H9 (cell line): ENCODE measurements at regions not wholly inside any gene's neighbourhood (a gene's known extent, or its start where the extent isn't known, plus 50 kb on each side); places are given as distances from the start of the nearest gene placed in this dataset.

Experiments
- DNase-seq: peaks from one replicate; pipeline ENCODE4 v3.0.0-alpha.2; 2017
- H2AFZ ChIP-seq: one replicate; pipeline ENCODE4 v1.6.1; 2013; ENCODE audit warnings: mild to moderate bottlenecking, low read length, control low read depth, moderate library complexity
- H2AK5ac ChIP-seq: 2 replicates; pipeline ENCODE4 v1.6.1; 2013; ENCODE audit warnings: low read length, control low read depth, mixed read lengths; ENCODE audit not compliant: insufficient read length
- H2BK120ac ChIP-seq: one replicate; pipeline ENCODE4 v1.6.1; 2013; ENCODE audit warnings: low read depth, mild to moderate bottlenecking, low read length, control low read depth, inconsistent platforms; ENCODE audit not compliant: poor library complexity, severe bottlenecking
- H2BK12ac ChIP-seq: 2 replicates; pipeline ENCODE4 v1.6.1; 2013; ENCODE audit warnings: low read length, control low read depth, mixed read lengths, low read depth; ENCODE audit not compliant: insufficient read length
- H2BK15ac ChIP-seq: 2 replicates; pipeline ENCODE4 v1.6.1; 2013; ENCODE audit warnings: low read depth, low read length, control low read depth
- H2BK20ac ChIP-seq: one replicate; pipeline ENCODE4 v1.6.1; 2013; ENCODE audit warnings: low read depth, mild to moderate bottlenecking, low read length, control low read depth, inconsistent platforms; ENCODE audit not compliant: poor library complexity, severe bottlenecking
- H2BK5ac ChIP-seq: 2 replicates; pipeline ENCODE4 v1.6.1; 2013; ENCODE audit warnings: low read length, control low read depth, mixed read lengths; ENCODE audit not compliant: insufficient read length
- H3K14ac ChIP-seq: 2 replicates; pipeline ENCODE4 v1.6.1; 2013; ENCODE audit warnings: low read length, control low read depth; ENCODE audit not compliant: insufficient read depth
- H3K18ac ChIP-seq: 2 replicates; pipeline ENCODE4 v1.6.1; 2013; ENCODE audit warnings: low read depth, mild to moderate bottlenecking, mixed read lengths, low read length, control low read depth; ENCODE audit not compliant: insufficient read length
- H3K23ac ChIP-seq: 2 replicates; pipeline ENCODE4 v1.6.1; 2013; ENCODE audit warnings: low read length, control low read depth, mixed read lengths, low read depth; ENCODE audit not compliant: insufficient read length
- H3K23me2 ChIP-seq: 2 replicates; pipeline ENCODE4 v1.6.1; 2013; ENCODE audit warnings: low read depth, mild to moderate bottlenecking, mixed read lengths, low read length, control low read depth; ENCODE audit not compliant: insufficient read length, poor library complexity, severe bottlenecking
- H3K27ac ChIP-seq: 2 replicates; pipeline ENCODE4 v1.5.1; 2013; ENCODE audit warnings: low read length, control low read depth, mixed read lengths, low read depth; ENCODE audit not compliant: insufficient read length
- H3K27me3 ChIP-seq: 2 replicates; pipeline ENCODE4 v1.6.1; 2013; ENCODE audit warnings: low read length, control low read depth, inconsistent platforms; ENCODE audit not compliant: insufficient read depth
- H3K4ac ChIP-seq: 2 replicates; pipeline ENCODE4 v1.6.1; 2013; ENCODE audit warnings: low read depth, mild to moderate bottlenecking, control low read depth, inconsistent platforms, low read length, moderate library complexity
- H3K4me1 ChIP-seq: 2 replicates; pipeline ENCODE4 v1.6.1; 2013; ENCODE audit warnings: low read length, control low read depth, inconsistent platforms; ENCODE audit not compliant: insufficient read depth
- H3K4me2 ChIP-seq: 2 replicates; pipeline ENCODE4 v1.6.1; 2013; ENCODE audit warnings: low read length, control low read depth, mixed read lengths; ENCODE audit not compliant: insufficient read length, insufficient read depth
- H3K56ac ChIP-seq: 2 replicates; pipeline ENCODE4 v1.6.1; 2013; ENCODE audit warnings: low read depth, mild to moderate bottlenecking, mixed read lengths, low read length, control low read depth; ENCODE audit not compliant: insufficient read length
- H3K79me1 ChIP-seq: 2 replicates; pipeline ENCODE4 v1.6.1; 2013; ENCODE audit warnings: low read depth, mild to moderate bottlenecking, moderate library complexity, low read length, control low read depth, inconsistent platforms; ENCODE audit not compliant: insufficient read depth, poor library complexity, severe bottlenecking
- H3K79me2 ChIP-seq: 2 replicates; pipeline ENCODE4 v1.6.1; 2013; ENCODE audit warnings: low read length, control low read depth, inconsistent platforms; ENCODE audit not compliant: insufficient read depth
- H3K9ac ChIP-seq: 2 replicates; pipeline ENCODE4 v1.6.1; 2013; ENCODE audit warnings: low read length, control low read depth, mixed read lengths; ENCODE audit not compliant: insufficient read length; ENCODE audit errors: extremely low read depth
- H3K9me3 ChIP-seq: one replicate; pipeline ENCODE4 v1.6.1; 2013; ENCODE audit warnings: low read depth, low read length, inconsistent platforms; ENCODE audit not compliant: control insufficient read depth
- H3T11ph ChIP-seq: one replicate; pipeline ENCODE4 v1.6.1; 2013; ENCODE audit warnings: mild to moderate bottlenecking, low read length, control low read depth, inconsistent platforms
- H4K20me1 ChIP-seq: one replicate; pipeline ENCODE4 v1.6.1; 2013; ENCODE audit not compliant: control insufficient read depth, insufficient read length, insufficient read depth
- H4K5ac ChIP-seq: 2 replicates; pipeline ENCODE4 v1.6.1; 2013; ENCODE audit warnings: low read depth, mild to moderate bottlenecking, mixed read lengths, low read length, control low read depth; ENCODE audit not compliant: insufficient read length
- H4K8ac ChIP-seq: replicated peaks from 2 replicates; pipeline ENCODE4 v1.6.1; 2013; ENCODE audit warnings: low read length, control low read depth, mixed read lengths, low read depth; ENCODE audit not compliant: insufficient read length
- H4K91ac ChIP-seq: 2 replicates; pipeline ENCODE4 v1.6.1; 2013; ENCODE audit warnings: low read depth, mild to moderate bottlenecking, moderate library complexity, mixed read lengths, low read length, control low read depth; ENCODE audit not compliant: insufficient read length
- H3K27ac Mint-ChIP-seq, 3 experiments: 2 replicates in 2 of 3; 3 replicates in 1 of 3; pipeline ENCODE4 v1.8.0; 2020 to 2021; ENCODE audit warnings: mixed read lengths in 3 of 3, mild to moderate bottlenecking in 1 of 3, moderate library complexity in 1 of 3
- H3K27me3 Mint-ChIP-seq: 2 replicates; pipeline ENCODE4 v1.8.0; 2021; ENCODE audit warnings: low read depth, mild to moderate bottlenecking, moderate library complexity, mixed read lengths
- H3K36me3 Mint-ChIP-seq, 3 experiments: 2 replicates in 2 of 3; 3 replicates in 1 of 3; pipeline ENCODE4 v1.8.0; 2020 to 2021; ENCODE audit warnings: low read depth in 3 of 3, mixed read lengths in 3 of 3; ENCODE audit not compliant: insufficient read depth in 1 of 3
- H3K4me1 Mint-ChIP-seq, 2 experiments: 2 replicates each; pipeline ENCODE4 v1.8.0; 2020; ENCODE audit warnings: mixed read lengths in 2 of 2
- H3K4me3 Mint-ChIP-seq, 2 experiments: 2 replicates in 1 of 2; 3 replicates in 1 of 2; pipeline ENCODE4 v1.8.0; 2020 to 2021; ENCODE audit warnings: mild to moderate bottlenecking in 2 of 2, mixed read lengths in 2 of 2, moderate library complexity in 1 of 2
- H3K9me3 Mint-ChIP-seq, 2 experiments: 2 replicates in 1 of 2; 3 replicates in 1 of 2; pipeline ENCODE4 v1.8.0; 2020; ENCODE audit warnings: mild to moderate bottlenecking in 2 of 2, mixed read lengths in 2 of 2, moderate library complexity in 1 of 2
- WGBS: extraction: QIAGEN DNeasy Blood & Tissue Kit; methylation state at CpG from one replicate; pipeline ENCODE4 v1.1.7; 2013; ENCODE audit warnings: missing lambda C conversion rate, low lambda C conversion rate, mixed read lengths; ENCODE audit not compliant: insufficient read length; ENCODE audit errors: extremely low coverage; 5-methylcytosine and 5-hydroxymethylcytosine counted together
- TF ChIP-seq, protein P1 (sequence below): fragments of 200-600 bp; sonication (generic); conservative IDR thresholded peaks from 3 replicates; pipeline ENCODE4 v1.8.0; 2021; ENCODE audit warnings: antibody characterized with exemption, mild to moderate bottlenecking

DNA sequence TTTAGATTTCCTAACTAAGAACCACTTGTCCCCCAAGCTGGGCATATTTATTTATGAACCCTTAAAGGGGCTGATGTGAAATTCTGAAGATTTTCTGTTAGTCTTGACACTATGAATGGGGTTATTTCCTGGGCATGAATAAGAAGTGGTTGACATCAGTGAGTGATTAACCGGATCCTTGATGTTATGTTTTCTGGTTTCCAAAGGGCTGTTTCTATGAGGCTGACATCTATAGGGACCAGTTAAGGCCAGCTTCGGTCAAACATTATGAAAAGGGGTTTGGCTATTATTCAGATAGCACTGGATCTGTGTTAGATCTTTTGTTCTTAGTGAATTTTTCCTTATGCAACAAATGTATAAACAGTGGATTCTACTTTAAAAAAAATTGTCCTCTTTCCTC lies 443.7 kb upstream of the SPRED2 start:
- Histone ChIP-seq H4K5ac (no peak overlapping the region), H4K20me1 (no peaks in the 10 kb centered on the region), H3K4ac (no peak overlapping the region), H3K23ac (no peak overlapping the region), H3K9me3 (no peaks in the 10 kb centered on the region), H3K79me2 (no peaks in the 10 kb centered on the region), H3K27me3 (no peaks in the 10 kb centered on the region; the same call in 1 of the 2 replicates), H2BK12ac (no peak overlapping the region), H2BK15ac (no peak overlapping the region), H3K27ac (no peak overlapping the region), H2BK20ac (no peak overlapping the region), H4K8ac (no peak overlapping the region), H3K56ac (no peak overlapping the region), H2AFZ (no peak overlapping the region), H2AK5ac (no peak overlapping the region), H2BK5ac (no peak overlapping the region), H3K23me2 (no peaks in the 10 kb centered on the region), H3K79me1 (no peaks in the 10 kb centered on the region), H3T11ph (no peak overlapping the region), H4K91ac (no peak overlapping the region), H2BK120ac (no peak overlapping the region), H3K14ac (no peak overlapping the region), H3K4me2 (no peak overlapping the region), H3K4me1 (no peaks in the 10 kb centered on the region; the same call in 1 of the 2 replicates), H3K18ac (no peak overlapping the region), H3K9ac (no peak overlapping the region)
- no peak overlapping the region for H3K27ac Mint-ChIP-seq
- no peaks in the 10 kb centered on the region for H3K9me3 Mint-ChIP-seq
- H3K36me3 Mint-ChIP-seq, result no peaks in the 10 kb centered on the region
- H3K27me3 Mint-ChIP-seq, result no peaks in the 10 kb centered on the region; the same call in 1 of the 2 replicates
- no CpG with 5 or more reads among the region's 2 CpGs for WGBS
- no peak for DNase-seq
- peaks cover 3 to 8% of the 10 kb centered on the region in 2 experiments; a peak in 3 of 4 replicates for H3K4me1 Mint-ChIP-seq
- TF ChIP-seq, protein P1, sequence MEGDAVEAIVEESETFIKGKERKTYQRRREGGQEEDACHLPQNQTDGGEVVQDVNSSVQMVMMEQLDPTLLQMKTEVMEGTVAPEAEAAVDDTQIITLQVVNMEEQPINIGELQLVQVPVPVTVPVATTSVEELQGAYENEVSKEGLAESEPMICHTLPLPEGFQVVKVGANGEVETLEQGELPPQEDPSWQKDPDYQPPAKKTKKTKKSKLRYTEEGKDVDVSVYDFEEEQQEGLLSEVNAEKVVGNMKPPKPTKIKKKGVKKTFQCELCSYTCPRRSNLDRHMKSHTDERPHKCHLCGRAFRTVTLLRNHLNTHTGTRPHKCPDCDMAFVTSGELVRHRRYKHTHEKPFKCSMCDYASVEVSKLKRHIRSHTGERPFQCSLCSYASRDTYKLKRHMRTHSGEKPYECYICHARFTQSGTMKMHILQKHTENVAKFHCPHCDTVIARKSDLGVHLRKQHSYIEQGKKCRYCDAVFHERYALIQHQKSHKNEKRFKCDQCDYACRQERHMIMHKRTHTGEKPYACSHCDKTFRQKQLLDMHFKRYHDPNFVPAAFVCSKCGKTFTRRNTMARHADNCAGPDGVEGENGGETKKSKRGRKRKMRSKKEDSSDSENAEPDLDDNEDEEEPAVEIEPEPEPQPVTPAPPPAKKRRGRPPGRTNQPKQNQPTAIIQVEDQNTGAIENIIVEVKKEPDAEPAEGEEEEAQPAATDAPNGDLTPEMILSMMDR, result no peak
- H3K4me3 Mint-ChIP-seq, result no peak overlapping the region
